ENCODE measurements at regions not wholly inside any gene's neighbourhood (a gene's known extent, or its start where the extent isn't known, plus 50 kb on each side); places are given as distances from the start of the nearest gene placed in this dataset.

- TF ChIP-seq GATA1 (IDR thresholded peaks at IDR 0.05; ENCODE audit: low read depth, low read length) (no peak), POLR2A (IDR thresholded peaks at IDR 0.05; ENCODE audit: low read length) (no peak)
- no peak for DNase-seq
These were observed 201.3 kb upstream of the IL12B start for GRCh38 chr5:159531554-159532105.

GRCh38 chr5:159533197-159533596 is 202.9 kb upstream of the IL12B start:
- no peak for DNase-seq
- TF ChIP-seq POLR2A (IDR thresholded peaks at IDR 0.05; ENCODE audit: low read length) (no peak), GATA1 (IDR thresholded peaks at IDR 0.05; ENCODE audit: low read depth, low read length) (no peak)

DNA sequence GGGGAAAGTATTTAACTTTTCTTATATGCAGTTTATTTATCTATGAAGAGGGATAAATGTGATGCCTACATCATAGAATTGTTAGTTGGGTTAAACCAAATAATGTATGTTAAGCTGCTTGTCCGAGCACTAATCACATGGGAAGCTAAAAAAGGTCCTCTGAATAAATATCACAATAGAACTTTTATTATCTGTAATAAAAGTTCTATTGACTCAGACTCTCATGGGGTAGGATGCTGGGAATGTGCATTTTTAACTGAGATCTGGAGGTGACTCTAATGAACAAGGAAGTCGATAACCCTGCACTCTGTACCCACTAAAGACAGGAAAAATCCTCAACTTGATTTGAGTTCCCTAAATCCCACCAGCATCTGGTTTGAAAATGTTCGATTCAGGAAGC is 205.9 kb upstream of the IL12B start:
- TF ChIP-seq GATA1 (IDR thresholded peaks at IDR 0.05; ENCODE audit: low read depth, low read length) (no peak), POLR2A (IDR thresholded peaks at IDR 0.05; ENCODE audit: low read length) (no peak)
- DNase-seq, result no peak

DNA sequence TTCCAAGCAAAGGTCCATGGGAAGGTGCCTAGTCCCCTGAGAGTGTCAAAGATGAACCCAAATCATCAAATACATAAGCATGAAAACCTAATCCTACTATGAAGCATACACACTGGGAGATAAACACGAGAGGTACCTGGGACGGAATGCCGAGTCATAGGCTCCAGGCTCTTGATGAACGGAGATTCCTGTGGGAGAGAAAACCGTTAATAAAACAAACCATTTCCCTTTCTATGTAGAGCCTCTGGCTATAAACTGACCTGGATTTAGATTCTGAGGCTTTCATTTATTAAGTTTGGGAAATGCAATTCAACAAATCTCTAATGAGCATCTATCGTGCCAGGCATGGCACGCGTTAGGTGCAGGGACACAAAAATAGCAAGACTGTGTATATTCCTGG is 206.4 kb upstream of the IL12B start:
- TF ChIP-seq POLR2A (IDR thresholded peaks at IDR 0.05; ENCODE audit: low read length), result no peak
- TF ChIP-seq GATA1 (IDR thresholded peaks at IDR 0.05; ENCODE audit: low read depth, low read length), result no peak
- DNase-seq, result no peak

- peak; percentile 67 to 77 for DNase-seq
- TF ChIP-seq GATA1 (IDR thresholded peaks at IDR 0.05; ENCODE audit: low read depth, low read length), result no peak
- TF ChIP-seq POLR2A (IDR thresholded peaks at IDR 0.05; ENCODE audit: low read length), result peak; percentile 36
These were observed 209.4 kb upstream of the IL12B start for GRCh38 chr5:159539678-159540077.

DNA sequence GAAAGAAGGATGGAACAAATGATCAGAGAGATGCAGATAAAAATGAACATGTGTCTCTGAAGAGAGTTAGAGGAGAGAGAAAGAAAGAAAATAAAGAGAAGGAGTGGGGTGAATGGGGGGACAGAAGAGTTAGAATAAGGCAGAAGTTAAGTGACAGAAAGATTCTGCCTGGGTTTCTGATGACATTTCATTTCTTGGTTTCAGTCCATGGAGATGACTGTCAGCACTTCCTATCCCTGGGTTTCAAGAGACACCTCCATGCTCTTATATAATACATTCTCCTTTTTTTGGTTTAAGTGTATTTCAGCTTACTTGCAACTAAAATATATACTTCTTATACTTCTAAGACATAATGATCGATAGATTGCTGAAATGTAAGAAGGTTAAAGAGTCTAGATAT is 213.0 kb upstream of the IL12B start:
- no peak for TF ChIP-seq POLR2A (IDR thresholded peaks at IDR 0.05; ENCODE audit: low read length)
- TF ChIP-seq GATA1 (IDR thresholded peaks at IDR 0.05; ENCODE audit: low read depth, low read length), result no peak
- no peak for DNase-seq

DNA sequence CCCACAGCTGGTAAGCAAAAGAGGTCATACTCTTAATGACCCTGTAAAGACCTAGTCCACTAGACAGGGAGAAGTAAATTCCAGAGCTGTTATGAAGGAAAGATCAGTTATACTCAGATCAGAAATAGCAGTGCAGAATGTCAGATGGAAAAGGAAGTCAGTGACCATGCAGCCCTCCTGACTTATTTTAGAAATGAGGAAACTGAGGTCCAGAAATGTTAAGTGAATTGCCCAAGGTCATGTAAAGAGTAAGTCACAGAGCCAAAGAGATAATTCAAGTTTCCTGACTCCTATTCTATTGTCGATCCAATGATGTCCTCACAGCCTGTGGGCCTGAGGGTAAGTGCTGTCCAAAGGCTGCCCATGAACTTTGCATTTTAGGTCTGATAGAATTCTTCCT is 214.9 kb upstream of the IL12B start:
- DNase-seq, result no peak
- TF ChIP-seq POLR2A (IDR thresholded peaks at IDR 0.05; ENCODE audit: low read length) (no peak), GATA1 (IDR thresholded peaks at IDR 0.05; ENCODE audit: low read depth, low read length) (no peak)

DNA sequence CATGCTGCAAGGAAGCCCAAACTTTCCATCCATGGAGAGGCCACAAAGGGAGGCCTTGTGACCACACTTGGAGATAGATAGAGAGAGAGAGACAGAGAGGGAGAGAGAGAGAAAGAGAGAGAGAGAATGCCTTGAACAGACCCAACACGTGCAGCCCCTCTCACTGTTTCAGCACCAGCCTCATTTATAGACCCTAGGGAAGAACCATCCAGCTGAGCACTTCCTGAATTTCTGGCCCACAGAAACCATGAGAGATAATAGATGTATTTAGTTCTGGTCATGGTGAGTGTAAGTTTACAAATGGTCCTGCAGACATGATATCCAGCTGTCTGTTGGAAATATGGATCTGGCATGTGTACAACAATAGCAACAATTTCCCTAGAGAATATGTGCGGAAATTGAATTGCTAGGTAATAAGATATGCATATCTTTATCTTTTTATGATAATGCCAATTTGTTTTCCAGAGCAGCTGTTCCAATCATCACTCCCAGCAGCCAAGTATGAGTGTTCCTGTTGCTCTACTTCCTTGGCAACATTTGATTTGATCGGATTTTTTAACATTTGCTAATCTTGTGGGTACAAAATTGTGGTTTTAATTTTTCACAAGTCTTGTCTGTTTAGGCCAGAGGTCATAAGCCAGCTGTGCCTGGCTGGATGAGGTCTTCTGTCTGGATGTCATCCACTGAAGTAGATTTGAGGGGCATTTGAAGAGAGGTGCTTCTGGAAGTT is 217.3 kb upstream of the IL12B start:
- no peak for TF ChIP-seq POLR2A (IDR thresholded peaks at IDR 0.05; ENCODE audit: low read length)
- DNase-seq, result no peak

GRCh38 chr5:159548517-159548916 is 218.2 kb upstream of the IL12B start:
- no peak for TF ChIP-seq GATA1 (IDR thresholded peaks at IDR 0.05; ENCODE audit: low read depth, low read length)
- TF ChIP-seq POLR2A (IDR thresholded peaks at IDR 0.05; ENCODE audit: low read length), result no peak
- DNase-seq, result no peak

- no peak for DNase-seq
These were observed 218.8 kb upstream of the IL12B start for GRCh38 chr5:159549046-159549445.

GRCh38 chr5:159550951-159551350 is 220.7 kb upstream of the IL12B start:
- TF ChIP-seq GATA1 (IDR thresholded peaks at IDR 0.05; ENCODE audit: low read depth, low read length) (no peak), POLR2A (IDR thresholded peaks at IDR 0.05; ENCODE audit: low read length) (no peak)
- no peak for DNase-seq

More at GRCh38 chr5:159549046-159549445, 218.8 kb upstream of the IL12B start:
- TF ChIP-seq GATA1 (IDR thresholded peaks at IDR 0.05; ENCODE audit: low read depth, low read length), result no peak
- TF ChIP-seq POLR2A (IDR thresholded peaks at IDR 0.05; ENCODE audit: low read length), result no peak

- no peak for TF ChIP-seq GATA1 (IDR thresholded peaks at IDR 0.05; ENCODE audit: low read depth, low read length)
- no peak for TF ChIP-seq POLR2A (IDR thresholded peaks at IDR 0.05; ENCODE audit: low read length)
- DNase-seq, result no peak
These were observed 222.5 kb upstream of the IL12B start for GRCh38 chr5:159552751-159553150.

DNA sequence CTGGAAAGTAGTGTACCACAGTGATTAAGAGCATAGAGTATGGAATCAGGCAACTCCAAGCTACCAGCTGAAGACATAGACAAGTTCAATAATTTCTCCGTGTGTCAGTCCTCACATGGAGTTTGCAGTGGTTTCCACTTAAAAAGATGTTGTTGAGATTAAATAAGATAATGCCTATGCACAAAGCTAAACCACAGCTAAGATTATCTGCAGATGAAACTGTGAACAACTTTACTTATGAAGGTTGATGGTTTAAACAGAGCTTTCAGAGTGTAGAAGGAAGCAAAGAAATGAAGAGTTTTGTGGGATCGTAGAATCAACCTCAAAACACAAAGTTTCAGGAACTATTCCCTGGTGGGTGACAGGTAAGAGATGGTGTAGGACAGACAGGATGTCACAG is 223.5 kb upstream of the IL12B start:
- no peak for DNase-seq
- no peak for TF ChIP-seq GATA1 (IDR thresholded peaks at IDR 0.05; ENCODE audit: low read depth, low read length)

GRCh38 chr5:159555084-159555483 is 224.8 kb upstream of the IL12B start:
- no peak for DNase-seq
- no peak for TF ChIP-seq GATA1 (IDR thresholded peaks at IDR 0.05; ENCODE audit: low read depth, low read length)
- TF ChIP-seq POLR2A (IDR thresholded peaks at IDR 0.05; ENCODE audit: low read length), result no peak

DNA sequence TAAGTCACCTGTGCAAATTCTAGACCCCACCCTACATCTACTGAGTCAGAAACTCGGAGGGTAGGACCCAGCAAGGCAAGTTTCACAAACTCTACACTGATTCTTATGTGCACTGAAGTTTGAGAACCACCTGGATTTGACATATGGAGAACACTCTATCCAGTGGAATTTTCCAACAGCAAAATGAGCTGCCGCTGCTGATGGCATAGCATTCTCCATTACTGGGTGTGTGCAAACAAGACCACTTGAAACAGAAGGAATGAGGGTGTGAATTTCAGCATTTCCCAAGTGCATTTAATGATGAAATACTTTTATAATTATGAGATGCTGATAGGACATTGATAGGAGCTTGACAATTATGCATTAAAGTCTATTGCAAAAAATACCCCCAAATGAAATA is 229.1 kb upstream of the IL12B start:
- DNase-seq, result no peak
- TF ChIP-seq POLR2A (IDR thresholded peaks at IDR 0.05; ENCODE audit: low read length), result no peak
- no peak for TF ChIP-seq GATA1 (IDR thresholded peaks at IDR 0.05; ENCODE audit: low read depth, low read length)
